GM12878 (cell line): ENCODE measurements at regions not wholly inside any gene's neighbourhood (a gene's known extent, or its start where the extent isn't known, plus 50 kb on each side); places are given as distances from the start of the nearest gene placed in this dataset.
A peak's percentile ranks its signal among the peaks of the same experiment; 100 is the strongest.

Experiments
- ATAC-seq: fragments of 200-7000 bp; cut with Tn5 transposase; 3 replicates; pipeline ENCODE4 v1.9.1; 2020; ENCODE audit warnings: mild to moderate bottlenecking, moderate library complexity
- BruUV-seq: library from RNA; stranded (reverse); fragments of 400-500 nt; replicated peaks from 2 replicates; lab custom pipeline; 2021; lab: Mats Ljungman, UMichigan
- CTCF ChIA-PET: fragments of 300-600 bp; sonication (Branson Sonifier 250); formaldehyde crosslinking; extraction: SDS; loops from one replicate; lab custom pipeline; 2021; ENCODE audit warnings: inconsistent platforms; lab: Yijun Ruan, JAX
- POLR2A ChIA-PET: fragments of 350-600 bp; formaldehyde crosslinking; extraction: SDS; loops from one replicate; lab custom pipeline; 2021; ENCODE audit warnings: inconsistent platforms; lab: Charles Lee
- RAD21 ChIA-PET: fragments of 300-600 bp; sonication (Branson Sonifier 250); formaldehyde crosslinking; loops from one replicate; lab custom pipeline; 2023; ENCODE audit warnings: antibody characterized with exemption; ENCODE audit not compliant: unreplicated experiment; lab: Charles Lee
- SMC1A ChIA-PET: fragments of 300-600 bp; sonication (Branson Sonifier 250); formaldehyde crosslinking; loops from one replicate; lab custom pipeline; 2023; ENCODE audit not compliant: unreplicated experiment, uncharacterized antibody; lab: Charles Lee
- DNase-seq: peaks from one replicate; pipeline ENCODE4 v3.0.0-alpha.2; 2011; ENCODE audit warnings: low read depth, low spot score
- FAIRE-seq: peaks from 3 replicates; lab custom pipeline; 2011; peaks lifted over from hg19 to GRCh38; lab: Jason Lieb, UNC
- H2AFZ ChIP-seq: 2 replicates; pipeline ENCODE4 v1.6.0; 2011; ENCODE audit warnings: low read depth, low read length, control low read depth; ENCODE audit not compliant: control insufficient read depth
- H3K27ac ChIP-seq: 2 replicates; pipeline ENCODE4 v1.5.1; 2011; ENCODE audit warnings: control low read depth; ENCODE audit not compliant: control insufficient read depth, insufficient read depth
- H3K27me3 ChIP-seq, 2 experiments: replicated peaks in 1 of 2; 2 replicates each; pipeline versions ENCODE4 v1.6.0 to v1.6.1; 2011; ENCODE audit warnings: low read length in 1 of 2; ENCODE audit not compliant: control insufficient read depth in 2 of 2, insufficient read depth in 2 of 2
- H3K36me3 ChIP-seq, 2 experiments: 2 replicates each; pipeline ENCODE4 v1.5.1; 2011; ENCODE audit warnings: low read length in 1 of 2; ENCODE audit not compliant: control insufficient read depth in 2 of 2, insufficient read depth in 2 of 2
- H3K4me1 ChIP-seq: 2 replicates; pipeline ENCODE4 v1.6.1; 2011; ENCODE audit warnings: mild to moderate bottlenecking, low read length, moderate library complexity, mixed read lengths; ENCODE audit not compliant: control insufficient read depth, insufficient read depth
- H3K4me2 ChIP-seq: 2 replicates; pipeline ENCODE4 v1.6.0; 2011; ENCODE audit warnings: control low read depth; ENCODE audit not compliant: control insufficient read depth, insufficient read depth
- H3K4me3 ChIP-seq: fragments of 200-600 bp; sonication (generic); 2 replicates; pipeline ENCODE4 v1.5.1; 2016
- H3K79me2 ChIP-seq: 2 replicates; pipeline ENCODE4 v1.6.0; 2011; ENCODE audit warnings: low read length; ENCODE audit not compliant: control insufficient read depth, insufficient read depth
- H3K9ac ChIP-seq: 2 replicates; pipeline ENCODE4 v1.8.0; 2011; ENCODE audit warnings: low read length, control low read depth, mixed read lengths; ENCODE audit not compliant: control insufficient read depth, insufficient read depth
- H3K9me3 ChIP-seq: replicated peaks from 3 replicates; pipeline ENCODE4 v1.5.1; 2011; ENCODE audit warnings: mild to moderate bottlenecking, low read length; ENCODE audit not compliant: control insufficient read depth, insufficient read depth
- H4K20me1 ChIP-seq: 2 replicates; pipeline ENCODE4 v1.6.0; 2011; ENCODE audit not compliant: control insufficient read depth, insufficient read depth
- ATF7 ChIP-seq: fragments of 450-650 bp; IDR thresholded peaks from 2 replicates; pipeline ENCODE4 v1.6.1; 2016; ENCODE audit warnings: low read depth, mild to moderate bottlenecking
- EP300 ChIP-seq, 2 experiments: fragments of 150-350 bp in 1 of 2; IDR thresholded peaks; 2 replicates each; pipeline ENCODE4 v1.6.1; 2011 to 2012; ENCODE audit warnings: low read depth in 2 of 2, low read length in 2 of 2, borderline replicate concordance in 1 of 2, improper control_type of control experiment in 1 of 2, inconsistent platforms in 1 of 2; ENCODE audit not compliant: control insufficient read depth in 1 of 2
- IKZF2 ChIP-seq, 2 experiments: fragments of 450-650 bp; IDR thresholded peaks; 2 replicates each; pipeline ENCODE4 v1.6.1; 2017; ENCODE audit warnings: mild to moderate bottlenecking in 2 of 2, moderate library complexity in 2 of 2
- IRF4 ChIP-seq: IDR thresholded peaks from 2 replicates; pipeline ENCODE4 v1.6.1; 2011; ENCODE audit warnings: low read depth, low read length
- KAT2A ChIP-seq: conservative IDR thresholded peaks from 2 replicates; pipeline ENCODE4 v1.6.1; 2011; ENCODE audit warnings: low read depth, low read length; ENCODE audit not compliant: control insufficient read depth
- MEF2B ChIP-seq: fragments of 450-650 bp; IDR thresholded peaks from 2 replicates; pipeline ENCODE4 v1.6.1; 2018; ENCODE audit warnings: mild to moderate bottlenecking, moderate library complexity; ENCODE audit not compliant: partially characterized antibody, poor library complexity, severe bottlenecking
- MTA2 ChIP-seq: fragments of 450-650 bp; IDR thresholded peaks from 2 replicates; pipeline ENCODE4 v1.6.1; 2016; ENCODE audit warnings: low read depth, mild to moderate bottlenecking, moderate library complexity
- RELB ChIP-seq: fragments of 450-650 bp; IDR thresholded peaks from 2 replicates; pipeline ENCODE4 v1.6.1; 2017; ENCODE audit warnings: low read depth, mild to moderate bottlenecking, moderate library complexity
- SPI1 ChIP-seq: IDR thresholded peaks from 2 replicates; pipeline ENCODE4 v1.6.1; 2011; ENCODE audit warnings: low read depth, mild to moderate bottlenecking, low read length, moderate library complexity, borderline replicate concordance; ENCODE audit not compliant: insufficient read depth
- ZBED1 ChIP-seq: IDR thresholded peaks from 2 replicates; pipeline ENCODE4 v1.6.1; 2016; ENCODE audit warnings: borderline replicate concordance
- ZNF207 ChIP-seq: fragments of 450-650 bp; IDR thresholded peaks from 2 replicates; pipeline ENCODE4 v1.6.1; 2014; ENCODE audit warnings: antibody characterized with exemption, mild to moderate bottlenecking, borderline replicate concordance
- ZNF24 ChIP-seq: fragments of 450-650 bp; IDR thresholded peaks from 2 replicates; pipeline ENCODE4 v1.6.1; 2017; ENCODE audit warnings: antibody characterized with exemption, mild to moderate bottlenecking
- WGBS: methylation state at CpG from one replicate; pipeline ENCODE4 v1.1.6; 2016; ENCODE audit warnings: low lambda C conversion rate; ENCODE audit not compliant: insufficient replicate concordance, insufficient coverage; ENCODE audit errors: missing lambda C conversion rate; 5-methylcytosine and 5-hydroxymethylcytosine counted together
- in situ Hi-C: fragments of 300-500 bp; cut with MboI; formaldehyde crosslinking; loops from 9 replicates; pipeline ENCODE4 v1.14.3; 2018; ENCODE audit warnings: mixed read lengths
- intact Hi-C: fragments of 100-400 bp; cut with micrococcal nuclease; formaldehyde crosslinking; loops from one replicate; pipeline ENCODE4 v1.14.2; 2022; ENCODE audit not compliant: unreplicated experiment
- TF ChIP-seq, protein P1 (sequence below): IDR thresholded peaks from 2 replicates; pipeline ENCODE4 v1.6.1; 2012; ENCODE audit warnings: low read depth, low read length, improper control_type of control experiment

DNA sequence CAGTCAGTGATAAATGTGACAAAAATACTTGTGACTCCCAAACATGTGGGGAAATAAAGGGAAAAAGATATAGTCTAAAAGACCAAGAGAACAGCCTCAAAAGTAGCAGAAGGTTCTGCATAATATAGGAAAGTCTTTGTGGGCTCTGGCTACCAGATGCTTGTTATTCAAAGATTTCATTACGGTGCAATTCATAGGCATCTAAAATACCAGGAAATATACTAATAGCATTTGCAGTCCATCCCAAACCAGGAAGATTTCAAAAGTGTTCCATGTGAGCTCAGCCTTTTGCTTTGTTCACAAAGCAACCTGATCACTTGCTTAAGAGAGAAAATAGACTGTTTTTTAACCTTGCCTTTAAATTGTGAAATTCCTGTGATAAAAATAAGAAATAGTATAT lies 506.7 kb upstream of the MARCKS start (continued):
- TF ChIP-seq EP300 (IDR thresholded peaks at IDR 0.05; ENCODE audit: borderline replicate concordance in 1 of 2, control insufficient read depth in 1 of 2, low read depth in 2 of 2, low read length in 2 of 2): no peak

- TF ChIP-seq EP300 (IDR thresholded peaks at IDR 0.05; ENCODE audit: borderline replicate concordance in 1 of 2, control insufficient read depth in 1 of 2, low read depth in 2 of 2, low read length in 2 of 2) (0 out of 4 replicates have a peak, but pooled peaks of 1 of the 2 experiments have one; percentile 9), MTA2 (peak; percentile 64; the same call in 1 of the 2 replicates), SPI1 (no peak), ZNF24 (no peak), RELB (peak; percentile 41; the same call in 1 of the 2 replicates), IKZF2 (IDR thresholded peaks at IDR 0.05) (peak; percentile 21 to 26; a peak in 1 of 4 replicates), ZBED1 (no peak), ATF7 (0 out of 2 replicates have a peak, but pooled peaks have one; percentile 36), KAT2A (no peak), MEF2B (peak; percentile 15), IRF4 (no peak), ZNF207 (no peak)
- TF ChIP-seq, protein P1, sequence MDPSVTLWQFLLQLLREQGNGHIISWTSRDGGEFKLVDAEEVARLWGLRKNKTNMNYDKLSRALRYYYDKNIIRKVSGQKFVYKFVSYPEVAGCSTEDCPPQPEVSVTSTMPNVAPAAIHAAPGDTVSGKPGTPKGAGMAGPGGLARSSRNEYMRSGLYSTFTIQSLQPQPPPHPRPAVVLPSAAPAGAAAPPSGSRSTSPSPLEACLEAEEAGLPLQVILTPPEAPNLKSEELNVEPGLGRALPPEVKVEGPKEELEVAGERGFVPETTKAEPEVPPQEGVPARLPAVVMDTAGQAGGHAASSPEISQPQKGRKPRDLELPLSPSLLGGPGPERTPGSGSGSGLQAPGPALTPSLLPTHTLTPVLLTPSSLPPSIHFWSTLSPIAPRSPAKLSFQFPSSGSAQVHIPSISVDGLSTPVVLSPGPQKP: no peak
- no peak overlapping the region for H3K9ac ChIP-seq
Observed at GRCh38 chr6:113351173-113351834, 505.8 kb upstream of the MARCKS start.

More at GRCh38 chr6:113351173-113351834, 505.8 kb upstream of the MARCKS start:
- Histone ChIP-seq H3K36me3 (no peaks in the 10 kb centered on the region), H3K9me3 (no peaks in the 10 kb centered on the region), H3K4me1 (no peaks in the 10 kb centered on the region), H3K27me3 (no peaks in the 10 kb centered on the region), H3K4me3 (no peak overlapping the region), H3K4me2 (no peak overlapping the region), H2AFZ (no peak overlapping the region), H3K27ac (no peak overlapping the region), H3K79me2 (no peaks in the 10 kb centered on the region), H4K20me1 (no peaks in the 10 kb centered on the region)
- ChIA-PET CTCF (interaction anchor here (2.8 kb wide), 1 partner anchor 44 kb away, joined by 8 read pairs; no protein-coding TSS in a partner anchor), RAD21 (interaction anchor here (1.3 kb wide), 1 partner anchor 528 kb away, joined by 3 read pairs; no protein-coding TSS in a partner anchor), SMC1A (interaction anchor here (1.3 kb wide), 1 partner anchor 11 kb away, joined by 4 read pairs; no protein-coding TSS in a partner anchor), POLR2A (no interaction called here)
- ATAC-seq: 0 out of 3 replicates have a peak, but pooled peaks have one; percentile 21
- intact Hi-C loops (no loop called here), in situ Hi-C loops (no loop called here)
- 44% methylated on average over 4 of the region's 4 CpGs for WGBS
- no peak for DNase-seq
- FAIRE-seq: no peak
- BruUV-seq: no TSS peak
